Activated naive CD4-positive, alpha-beta T cell treated with anti-CD3 and anti-CD28 coated beads, Interleukin-2, amount 50 U/mL, for 72 hours (primary cell): ENCODE measurements at regions not wholly inside any gene's neighbourhood (a gene's known extent, or its start where the extent isn't known, plus 50 kb on each side); places are given as distances from the start of the nearest gene placed in this dataset.
"Not testable (repeated sequence)": the region's sequence is repeated elsewhere in the genome, so short reads cannot be mapped to it uniquely, and the experiment has no call there.

Source experiments
- ATAC-seq, 2 donors: fragments of 150-1000 bp; cut with Tn5 transposase; 2 replicates each; pipeline ENCODE4 v1.10.0; 2021; ENCODE audit warnings: mild to moderate bottlenecking in 2 of 2, moderate library complexity in 2 of 2
- DNase-seq, 2 donors: peaks; one replicate each; pipeline ENCODE4 v3.0.0; 2021 to 2022; ENCODE audit warnings: low spot score in 2 of 2
- H3K27ac Mint-ChIP-seq, 2 donors: one replicate each; pipeline ENCODE4 v1.8.0; 2022; ENCODE audit warnings: mild to moderate bottlenecking in 2 of 2, mixed read lengths in 2 of 2
- H3K36me3 Mint-ChIP-seq, 2 donors: one replicate each; pipeline ENCODE4 v1.8.0; 2022; ENCODE audit warnings: mixed read lengths in 2 of 2
- H3K9me3 Mint-ChIP-seq, 2 donors: one replicate each; pipeline ENCODE4 v1.8.0; 2022; ENCODE audit warnings: mixed read lengths in 2 of 2

DNA sequence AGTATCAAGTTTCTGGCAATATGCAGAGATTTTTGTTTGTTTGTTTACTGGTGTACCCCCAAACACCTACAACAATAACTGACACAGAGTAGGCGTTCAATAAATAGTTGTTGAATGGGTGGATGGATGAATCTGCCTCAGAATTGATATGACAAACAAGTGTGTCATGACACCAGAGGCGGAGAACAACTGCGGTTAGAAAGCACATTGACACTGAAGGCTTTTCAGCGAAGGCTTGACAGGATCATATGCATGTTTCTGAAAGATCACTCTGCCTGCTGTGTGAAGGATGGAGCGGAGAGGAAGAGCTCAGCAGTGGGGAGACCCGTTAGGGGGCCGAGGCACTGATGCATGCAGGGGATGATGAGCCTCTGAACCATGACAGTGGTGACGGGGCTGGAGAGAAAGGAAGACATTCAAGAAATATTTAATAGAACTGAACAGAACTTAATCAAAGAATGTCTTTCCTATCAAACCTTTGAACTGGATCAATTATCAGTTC, 108.5 kb upstream of the USP47 start:
- DNase-seq (no peak), ATAC-seq (no peak)
- Mint-ChIP-seq H3K9me3 (no peaks in the 10 kb centered on the region), H3K27ac (no peak overlapping the region), H3K36me3 (no peaks in the 10 kb centered on the region)

DNA sequence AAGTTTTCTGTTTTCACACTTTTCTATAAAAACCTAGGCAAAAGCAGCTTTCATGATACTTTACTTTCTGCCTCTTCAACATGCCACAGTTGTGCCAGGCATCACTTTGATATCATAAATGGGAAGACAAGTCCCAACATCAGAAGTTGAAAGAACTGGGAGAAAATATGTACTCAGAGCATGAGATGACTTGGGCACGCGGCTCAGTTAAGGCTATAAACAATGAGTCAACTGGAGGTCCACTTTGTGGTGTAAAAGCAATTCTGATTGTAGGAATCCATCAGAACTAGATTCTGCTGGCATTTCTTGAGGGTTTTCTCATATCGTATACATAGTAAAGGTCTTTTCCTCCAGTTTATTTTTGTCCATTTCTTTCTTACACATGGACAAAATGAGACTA, 109.7 kb upstream of the USP47 start:
- H3K27ac Mint-ChIP-seq = no peak overlapping the region
- no peaks in the 10 kb centered on the region for H3K9me3 Mint-ChIP-seq
- ATAC-seq (no peak), DNase-seq (no peak)
- H3K36me3 Mint-ChIP-seq = no peaks in the 10 kb centered on the region

DNA sequence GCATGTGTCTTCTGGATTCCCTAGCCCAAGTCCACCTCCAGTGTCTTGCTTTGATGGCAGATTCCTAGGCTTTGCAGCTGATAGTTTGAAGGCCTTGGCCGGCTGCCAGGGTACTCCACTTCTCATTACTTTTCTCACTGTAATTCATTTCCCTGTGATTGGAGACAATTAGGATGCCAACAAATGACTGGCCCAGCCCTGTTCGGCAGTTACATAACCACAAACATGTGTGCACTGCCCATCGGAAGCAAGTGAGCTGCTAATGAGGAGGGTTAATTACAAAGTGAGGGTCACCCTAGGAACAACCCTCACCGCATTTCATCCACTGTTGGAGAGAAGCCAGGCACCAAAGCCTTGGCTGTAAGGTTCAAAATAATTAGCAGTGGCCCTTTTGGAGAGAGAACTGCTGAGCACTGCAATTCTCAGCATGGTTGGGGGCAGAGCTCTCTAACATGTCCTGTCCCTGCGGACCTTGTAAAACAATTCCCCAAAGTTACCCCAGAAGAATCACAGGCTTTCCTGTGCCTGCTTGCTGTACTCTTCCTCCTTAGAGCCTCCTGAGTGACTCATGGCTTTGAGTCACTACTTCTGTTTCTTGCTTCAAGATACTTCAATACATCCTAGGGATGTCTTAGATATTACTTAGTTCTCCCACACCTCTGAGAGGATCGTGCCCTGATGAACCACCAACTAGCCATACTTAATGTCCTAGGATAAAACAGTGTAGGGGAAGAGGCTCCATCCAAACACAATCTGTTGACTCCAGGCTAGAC, 109.7 kb upstream of the GALNT18 start:
- H3K9me3 Mint-ChIP-seq = no peaks in the 10 kb centered on the region
- ATAC-seq (no peak), DNase-seq (no peak)
- no peaks in the 10 kb centered on the region for H3K36me3 Mint-ChIP-seq
- H3K27ac Mint-ChIP-seq = no peak overlapping the region

DNA sequence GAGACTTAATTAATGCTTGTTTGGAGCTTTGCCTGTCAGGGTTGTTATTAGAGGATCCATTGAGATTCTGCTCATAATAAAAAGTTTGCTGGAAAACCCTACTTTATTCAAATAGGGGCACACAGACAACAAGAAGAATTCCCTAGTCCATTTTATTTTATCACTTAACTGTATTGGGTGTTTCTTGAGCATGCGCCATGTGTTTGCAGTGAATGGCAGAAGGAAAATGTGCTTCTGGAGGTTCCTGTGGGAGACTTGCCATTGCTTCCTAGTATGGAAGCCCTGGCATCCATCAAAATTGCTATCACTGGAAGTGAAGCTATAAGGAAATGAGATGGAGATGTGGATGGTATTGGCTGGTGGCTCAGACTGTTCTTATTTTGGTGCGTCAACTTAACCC, 106.6 kb upstream of the GALNT18 start:
- DNase-seq = no peak
- Mint-ChIP-seq H3K36me3 (no peaks in the 10 kb centered on the region), H3K9me3 (no peaks in the 10 kb centered on the region), H3K27ac (no peak overlapping the region)
- ATAC-seq = no peak

DNA sequence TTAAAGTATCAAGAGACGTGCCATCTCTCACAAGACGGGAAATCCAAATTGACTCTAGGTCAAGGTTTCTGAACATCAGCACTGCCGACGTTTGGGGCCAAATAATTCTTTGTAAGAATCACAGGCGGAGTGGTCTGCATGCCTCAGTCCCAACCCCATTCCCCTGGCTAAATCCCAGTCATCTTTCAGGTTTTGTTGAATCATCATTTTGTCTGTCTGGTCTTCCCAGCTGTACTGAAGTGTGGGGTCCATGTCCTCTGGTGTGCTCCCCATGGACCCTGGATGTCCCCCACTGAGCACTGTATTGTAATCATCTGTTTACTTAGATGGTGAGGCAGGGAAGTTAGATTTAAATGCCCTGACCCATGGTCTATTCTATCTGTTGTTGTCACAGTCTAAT, 103.6 kb upstream of the GALNT18 start:
- H3K9me3 Mint-ChIP-seq = no peaks in the 10 kb centered on the region
- H3K36me3 Mint-ChIP-seq = peaks cover 0 to 6% of the 10 kb centered on the region in 2 donors
- no peak for DNase-seq
- H3K27ac Mint-ChIP-seq = no peak overlapping the region
- ATAC-seq = no peak

DNA sequence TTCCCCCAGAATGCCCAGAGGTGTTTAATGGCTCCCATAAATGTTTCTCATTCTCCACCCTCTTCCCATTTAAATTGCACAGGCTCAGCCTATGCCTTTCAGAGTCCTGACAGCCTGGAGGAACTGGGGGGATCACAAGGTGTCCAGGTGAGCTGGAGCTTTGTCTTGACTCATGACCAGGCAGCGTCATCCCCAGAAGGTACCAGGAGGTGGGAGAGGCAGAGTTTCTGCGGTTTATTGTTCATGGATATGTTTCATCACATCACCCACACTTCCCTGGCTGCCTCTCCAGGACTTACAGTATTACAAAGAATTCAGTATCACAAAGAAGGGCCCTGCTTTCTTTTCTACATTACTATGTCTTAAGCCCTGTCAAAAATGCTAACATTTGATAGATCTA, 103.2 kb upstream of the GALNT18 start:
- H3K36me3 Mint-ChIP-seq = peaks cover 0 to 6% of the 10 kb centered on the region in 2 donors
- DNase-seq (no peak), ATAC-seq (no peak)
- H3K27ac Mint-ChIP-seq = no peak overlapping the region
- H3K9me3 Mint-ChIP-seq = no peaks in the 10 kb centered on the region

DNA sequence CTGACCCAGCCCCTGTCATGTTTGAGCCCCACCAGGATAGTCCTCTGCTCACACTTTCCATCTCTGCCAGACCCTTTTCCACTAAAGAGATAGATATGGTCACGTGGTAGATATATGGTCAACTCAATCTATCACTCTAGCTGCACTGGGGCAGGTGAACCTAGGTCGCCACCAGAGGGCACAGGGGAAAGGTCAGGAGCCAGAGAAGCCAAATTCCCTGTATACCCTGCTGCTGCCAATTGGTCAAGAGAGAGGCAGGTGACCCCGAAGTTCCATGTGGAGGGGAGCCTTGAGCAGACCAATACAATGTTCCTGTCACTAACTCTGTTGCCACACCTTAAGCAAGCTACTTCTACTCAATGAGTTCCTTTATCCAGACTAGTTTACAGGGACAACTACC, 101.1 kb upstream of the GALNT18 start:
- ATAC-seq = no peak
- Mint-ChIP-seq H3K9me3 (no peaks in the 10 kb centered on the region), H3K36me3 (peaks cover 0 to 6% of the 10 kb centered on the region in 2 donors), H3K27ac (no peak overlapping the region)
- DNase-seq = no peak

DNA sequence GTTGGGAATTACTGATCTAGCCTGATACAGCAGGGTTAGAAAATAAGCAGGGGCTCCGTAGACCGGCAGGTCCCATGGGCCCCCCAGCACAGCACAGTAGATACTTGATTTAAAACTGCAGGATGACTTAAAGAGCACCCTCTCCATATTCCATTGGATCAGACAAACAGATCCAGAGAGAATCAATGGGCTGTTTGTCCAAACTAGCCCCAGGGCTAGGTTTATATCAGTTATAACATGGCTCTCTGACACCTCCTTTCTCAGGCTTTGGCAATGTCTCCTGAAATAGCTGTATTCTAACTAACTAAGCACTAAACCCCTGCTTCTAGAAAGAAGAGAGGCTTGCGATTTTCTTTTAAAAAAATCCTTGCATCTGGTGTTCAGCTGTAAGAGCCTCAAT, 100.4 kb upstream of the GALNT18 start:
- DNase-seq (no peak), ATAC-seq (no peak)
- no peak overlapping the region for H3K27ac Mint-ChIP-seq
- peaks cover 0 to 2% of the 10 kb centered on the region in 2 donors for H3K9me3 Mint-ChIP-seq
- H3K36me3 Mint-ChIP-seq = peaks cover 0 to 9% of the 10 kb centered on the region in 2 donors

DNA sequence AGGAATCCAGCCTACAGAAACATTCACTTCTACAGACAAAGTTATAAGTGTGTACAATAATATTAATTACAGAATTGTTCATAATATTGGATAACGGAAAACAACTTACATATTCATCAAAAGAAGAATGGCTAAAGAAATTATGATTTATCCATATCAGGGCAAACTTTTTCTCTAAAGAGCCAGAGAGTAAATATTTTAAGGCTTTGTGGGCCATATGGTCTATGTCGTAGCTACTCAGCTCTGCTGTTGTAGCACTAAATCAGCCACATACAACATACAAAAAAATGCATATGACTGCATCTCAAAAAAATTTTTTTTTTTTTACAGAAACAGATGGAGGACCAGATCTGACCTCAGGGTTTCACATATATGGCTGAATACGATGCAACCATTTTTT, 96.7 kb upstream of the GALNT18 start:
- no peak overlapping the region for H3K27ac Mint-ChIP-seq
- no peak for DNase-seq
- peaks cover 14 to 33% of the 10 kb centered on the region in 2 donors for H3K36me3 Mint-ChIP-seq
- H3K9me3 Mint-ChIP-seq = peaks cover 10 to 11% of the 10 kb centered on the region in 2 donors
- no peak for ATAC-seq

DNA sequence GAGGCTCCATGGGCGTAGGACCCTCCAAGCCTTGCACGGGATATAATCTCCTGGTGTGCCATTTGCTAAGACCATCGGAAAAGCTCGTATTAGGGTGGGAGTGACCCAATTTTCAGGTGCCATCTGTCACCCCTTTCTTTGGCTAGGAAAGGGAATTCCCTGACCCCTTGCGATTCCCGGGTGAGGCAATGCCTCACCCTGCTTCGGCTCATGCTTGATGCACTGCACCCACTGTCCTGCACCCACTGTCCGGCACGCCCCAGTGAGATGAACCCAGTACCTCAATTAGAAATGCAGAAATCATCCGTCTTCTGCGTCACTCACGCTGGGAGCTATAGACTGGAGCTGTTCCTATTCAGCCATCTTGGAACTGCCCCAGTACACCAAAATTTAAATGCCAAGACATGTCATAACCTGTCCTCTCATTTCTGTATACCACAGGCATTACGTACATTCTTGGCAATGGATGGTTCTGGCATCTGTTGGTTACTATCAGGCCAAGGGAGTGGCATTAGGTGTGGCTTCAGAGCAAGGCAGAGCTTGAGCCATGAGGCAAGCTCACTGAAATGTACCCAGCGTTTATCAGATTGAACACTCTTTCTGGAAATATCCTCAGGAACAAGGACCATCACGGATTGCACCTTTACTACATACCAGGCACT, 95.4 kb upstream of the GALNT18 start:
- no peak for ATAC-seq
- no peak for DNase-seq
- peaks cover 14 to 32% of the 10 kb centered on the region in 2 donors for H3K36me3 Mint-ChIP-seq
- H3K27ac Mint-ChIP-seq = no peak overlapping the region
- peaks cover 10 to 11% of the 10 kb centered on the region in 2 donors for H3K9me3 Mint-ChIP-seq

DNA sequence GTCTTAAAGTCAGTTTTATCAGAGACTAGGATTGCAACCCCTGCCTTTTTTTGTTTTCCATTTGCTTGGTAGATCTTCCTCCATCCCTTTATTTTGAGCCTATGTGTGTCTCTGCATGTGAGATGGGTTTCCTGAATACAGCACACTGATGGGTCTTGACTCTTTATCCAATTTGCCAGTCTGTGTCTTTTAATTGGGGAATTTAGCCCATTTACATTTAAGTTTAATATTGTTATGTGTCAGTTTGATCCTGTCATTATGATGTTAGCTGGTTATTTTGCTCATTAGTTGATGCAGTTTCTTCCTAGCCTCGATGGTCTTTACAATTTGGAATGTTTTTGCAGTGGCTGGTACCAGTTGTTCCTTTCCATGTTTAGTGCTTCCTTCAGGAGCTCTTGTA, 93.3 kb upstream of the GALNT18 start:
- DNase-seq, H3K27ac Mint-ChIP-seq, ATAC-seq: not testable (repeated sequence)
- peaks cover 10 to 11% of the 10 kb centered on the region in 2 donors for H3K9me3 Mint-ChIP-seq
- H3K36me3 Mint-ChIP-seq = peaks cover 14 to 27% of the 10 kb centered on the region in 2 donors

DNA sequence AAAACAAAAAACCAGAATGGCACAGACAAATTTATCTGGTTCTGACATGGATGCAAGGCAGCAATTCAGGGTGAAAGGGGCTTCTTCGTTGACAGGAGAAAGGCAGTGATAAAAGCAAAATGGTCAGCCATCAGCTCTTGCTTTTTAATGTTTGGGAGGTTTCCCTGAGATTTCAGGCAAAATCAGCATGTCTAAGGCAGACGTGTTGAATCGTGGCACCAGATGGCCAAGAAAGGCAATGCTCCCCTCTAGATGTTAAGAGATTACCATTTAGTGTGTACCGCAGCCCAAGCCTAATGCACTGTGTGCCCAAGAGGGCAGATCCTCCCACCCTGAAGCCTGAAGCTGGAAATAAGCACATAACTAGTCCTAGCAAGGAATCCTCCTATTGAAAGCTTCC, 88.8 kb upstream of the GALNT18 start:
- ATAC-seq (no peak), DNase-seq (no peak)
- no peak overlapping the region for H3K27ac Mint-ChIP-seq
- peaks cover 1 to 5% of the 10 kb centered on the region in 2 donors for H3K9me3 Mint-ChIP-seq
- H3K36me3 Mint-ChIP-seq = peaks cover 7 to 8% of the 10 kb centered on the region in 2 donors

DNA sequence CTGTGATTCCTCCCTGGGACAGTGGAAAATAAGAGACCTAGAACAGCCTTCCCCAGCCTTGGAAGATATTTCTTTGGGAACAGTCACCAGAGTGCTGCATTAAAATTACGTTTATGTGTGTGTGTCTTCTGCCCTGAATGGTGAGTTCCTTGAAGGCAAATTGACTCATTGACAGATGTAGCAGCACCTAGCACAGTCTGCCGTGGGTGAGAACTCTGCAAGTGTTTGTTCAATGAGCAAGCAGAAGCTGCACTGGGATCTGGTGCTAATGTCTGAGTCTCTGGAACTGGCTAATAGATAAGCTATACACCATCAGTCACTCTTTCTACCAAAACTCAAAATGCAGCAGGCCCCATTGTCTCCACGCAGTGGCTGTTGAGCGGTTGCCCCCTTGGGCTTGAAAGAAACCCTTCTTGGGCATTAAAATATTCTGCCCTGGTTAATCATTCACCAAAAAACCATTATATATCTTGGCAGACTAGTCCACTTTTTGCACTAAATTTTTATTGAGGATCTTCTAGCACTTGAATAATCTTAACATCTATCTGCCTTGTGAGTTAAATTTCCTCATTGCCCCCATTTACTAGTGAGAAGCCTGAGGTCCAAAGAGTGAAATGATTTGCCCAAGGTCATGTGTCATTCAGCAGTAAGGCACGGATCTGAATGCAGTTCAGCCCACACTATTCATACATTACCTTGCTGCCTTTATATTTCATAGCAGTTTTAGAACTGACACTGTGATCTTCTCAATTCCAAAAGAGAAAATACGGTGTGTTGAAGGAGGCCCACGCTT, 87.8 kb upstream of the GALNT18 start:
- DNase-seq = no peak
- no peak for ATAC-seq
- Mint-ChIP-seq H3K36me3 (peaks cover 0 to 5% of the 10 kb centered on the region in 2 donors), H3K9me3 (peaks cover 0 to 4% of the 10 kb centered on the region in 2 donors), H3K27ac (no peak overlapping the region)

DNA sequence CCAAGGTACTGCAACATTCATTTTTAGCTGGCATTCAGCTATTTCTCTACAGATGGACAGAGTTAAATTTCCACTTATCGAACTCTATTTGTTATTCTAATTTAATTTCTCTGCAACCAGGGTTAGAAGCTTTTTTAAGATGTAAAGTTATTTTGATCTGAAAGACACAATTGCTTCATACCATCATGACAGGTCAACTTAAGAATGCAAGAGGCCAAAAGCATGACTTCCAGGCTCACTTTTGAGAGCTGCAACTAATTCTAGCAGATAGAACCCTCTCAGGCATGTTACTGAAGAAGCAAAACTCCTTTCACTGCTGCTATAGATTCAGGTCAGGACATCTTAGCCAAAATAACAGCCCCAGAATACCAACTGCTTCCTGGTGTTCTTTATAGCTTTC, 86.5 kb upstream of the GALNT18 start:
- H3K9me3 Mint-ChIP-seq = no peaks in the 10 kb centered on the region
- H3K36me3 Mint-ChIP-seq = no peaks in the 10 kb centered on the region
- H3K27ac Mint-ChIP-seq = no peak overlapping the region
- ATAC-seq (no peak), DNase-seq (no peak)

DNA sequence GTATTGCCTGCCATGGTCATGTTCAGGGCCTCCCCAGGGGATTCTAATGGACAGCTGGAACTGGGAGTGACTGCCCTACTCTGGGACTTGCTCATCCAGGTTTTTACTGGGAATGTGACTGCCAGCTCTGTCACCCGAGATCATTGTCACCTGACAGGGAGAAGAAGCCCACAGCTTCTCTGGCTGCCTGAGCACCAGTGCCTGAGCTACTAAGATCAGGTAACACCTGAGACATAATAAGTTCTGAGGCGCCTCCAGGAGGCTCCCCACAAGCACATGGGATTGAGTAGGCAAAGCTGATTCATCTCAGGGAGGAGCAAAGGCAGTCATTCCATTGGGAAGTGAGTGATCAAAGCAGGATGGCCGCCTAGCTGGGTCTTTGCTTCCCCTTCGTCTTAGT, 84.2 kb upstream of the GALNT18 start:
- H3K27ac Mint-ChIP-seq = no peak overlapping the region
- ATAC-seq (no peak), DNase-seq (no peak)
- H3K36me3 Mint-ChIP-seq = no peaks in the 10 kb centered on the region
- H3K9me3 Mint-ChIP-seq = no peaks in the 10 kb centered on the region

DNA sequence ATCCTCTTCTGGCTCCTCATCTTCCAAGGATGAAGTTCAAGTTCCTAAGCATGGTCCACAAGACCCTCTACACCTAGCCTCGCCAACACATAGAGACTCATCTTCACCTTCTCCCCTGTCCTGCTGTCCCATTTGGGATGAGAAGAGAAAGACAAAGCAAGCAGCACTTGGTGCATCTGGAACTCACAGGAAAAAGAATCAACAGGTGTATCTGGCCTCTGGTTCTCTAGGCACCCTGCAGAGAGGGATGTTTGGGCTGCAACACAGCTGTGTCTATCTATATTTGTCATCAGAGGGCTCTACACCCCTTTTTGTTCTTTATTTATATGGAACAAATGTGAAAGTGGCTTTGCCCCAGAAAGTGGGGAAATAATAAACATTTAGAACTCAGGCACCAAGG, 82.1 kb upstream of the GALNT18 start:
- no peak for DNase-seq
- no peak overlapping the region for H3K27ac Mint-ChIP-seq
- ATAC-seq = no peak
- no peaks in the 10 kb centered on the region for H3K9me3 Mint-ChIP-seq
- no peaks in the 10 kb centered on the region for H3K36me3 Mint-ChIP-seq

DNA sequence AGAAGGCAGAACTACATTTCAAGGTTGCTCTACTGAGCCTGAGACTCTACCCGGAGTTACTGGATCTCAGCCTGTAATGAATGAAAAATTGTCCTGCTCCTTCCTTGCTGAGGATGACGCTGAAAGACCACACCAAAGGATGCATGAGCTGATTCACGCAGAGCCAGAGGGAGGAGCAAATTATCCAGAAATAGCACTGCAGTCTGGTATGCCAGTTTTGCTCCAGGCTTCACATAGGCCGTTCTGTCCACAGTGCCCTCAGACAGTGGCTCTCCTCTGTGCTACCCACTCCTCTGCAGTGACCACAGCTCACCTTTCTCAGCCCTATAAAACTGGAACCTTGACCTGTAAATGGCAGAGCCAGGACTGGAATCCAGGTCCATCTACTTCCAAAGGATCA, 79.3 kb upstream of the GALNT18 start:
- no peak for ATAC-seq
- DNase-seq = no peak
- Mint-ChIP-seq H3K36me3 (no peaks in the 10 kb centered on the region), H3K9me3 (no peaks in the 10 kb centered on the region), H3K27ac (no peak overlapping the region)
